ENCODE measurements at regions not wholly inside any gene's neighbourhood (a gene's known extent, or its start where the extent isn't known, plus 50 kb on each side); places are given as distances from the start of the nearest gene placed in this dataset.

DNA sequence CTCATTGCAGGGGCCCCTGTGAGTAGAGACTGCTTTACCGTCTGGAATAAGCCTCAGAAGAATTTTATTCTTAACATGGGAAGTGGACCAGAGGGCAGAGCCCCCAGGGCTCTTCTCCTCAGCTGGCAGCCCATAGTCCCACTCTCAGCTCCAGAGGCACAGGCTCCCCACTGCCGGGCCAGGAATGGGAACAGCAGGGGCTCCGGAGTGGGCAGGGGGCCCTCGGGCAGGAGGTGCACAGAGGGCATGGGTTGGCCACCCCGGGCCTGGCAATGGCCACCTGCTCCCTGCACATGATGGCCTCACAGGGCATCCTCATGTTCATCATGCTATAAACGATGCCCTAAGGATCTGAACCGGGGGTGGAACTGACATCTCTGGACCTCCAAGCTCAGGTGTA is 1469.7 kb downstream of the BRD1 start (continued):
- TF ChIP-seq, protein P1, sequence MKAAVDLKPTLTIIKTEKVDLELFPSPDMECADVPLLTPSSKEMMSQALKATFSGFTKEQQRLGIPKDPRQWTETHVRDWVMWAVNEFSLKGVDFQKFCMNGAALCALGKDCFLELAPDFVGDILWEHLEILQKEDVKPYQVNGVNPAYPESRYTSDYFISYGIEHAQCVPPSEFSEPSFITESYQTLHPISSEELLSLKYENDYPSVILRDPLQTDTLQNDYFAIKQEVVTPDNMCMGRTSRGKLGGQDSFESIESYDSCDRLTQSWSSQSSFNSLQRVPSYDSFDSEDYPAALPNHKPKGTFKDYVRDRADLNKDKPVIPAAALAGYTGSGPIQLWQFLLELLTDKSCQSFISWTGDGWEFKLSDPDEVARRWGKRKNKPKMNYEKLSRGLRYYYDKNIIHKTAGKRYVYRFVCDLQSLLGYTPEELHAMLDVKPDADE (IDR thresholded peaks at IDR 0.05), result no peak
- TF ChIP-seq, protein P2, sequence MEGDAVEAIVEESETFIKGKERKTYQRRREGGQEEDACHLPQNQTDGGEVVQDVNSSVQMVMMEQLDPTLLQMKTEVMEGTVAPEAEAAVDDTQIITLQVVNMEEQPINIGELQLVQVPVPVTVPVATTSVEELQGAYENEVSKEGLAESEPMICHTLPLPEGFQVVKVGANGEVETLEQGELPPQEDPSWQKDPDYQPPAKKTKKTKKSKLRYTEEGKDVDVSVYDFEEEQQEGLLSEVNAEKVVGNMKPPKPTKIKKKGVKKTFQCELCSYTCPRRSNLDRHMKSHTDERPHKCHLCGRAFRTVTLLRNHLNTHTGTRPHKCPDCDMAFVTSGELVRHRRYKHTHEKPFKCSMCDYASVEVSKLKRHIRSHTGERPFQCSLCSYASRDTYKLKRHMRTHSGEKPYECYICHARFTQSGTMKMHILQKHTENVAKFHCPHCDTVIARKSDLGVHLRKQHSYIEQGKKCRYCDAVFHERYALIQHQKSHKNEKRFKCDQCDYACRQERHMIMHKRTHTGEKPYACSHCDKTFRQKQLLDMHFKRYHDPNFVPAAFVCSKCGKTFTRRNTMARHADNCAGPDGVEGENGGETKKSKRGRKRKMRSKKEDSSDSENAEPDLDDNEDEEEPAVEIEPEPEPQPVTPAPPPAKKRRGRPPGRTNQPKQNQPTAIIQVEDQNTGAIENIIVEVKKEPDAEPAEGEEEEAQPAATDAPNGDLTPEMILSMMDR (conservative IDR thresholded peaks at IDR 0.05; ENCODE audit: low read depth in 2 of 2), result no peak

DNA sequence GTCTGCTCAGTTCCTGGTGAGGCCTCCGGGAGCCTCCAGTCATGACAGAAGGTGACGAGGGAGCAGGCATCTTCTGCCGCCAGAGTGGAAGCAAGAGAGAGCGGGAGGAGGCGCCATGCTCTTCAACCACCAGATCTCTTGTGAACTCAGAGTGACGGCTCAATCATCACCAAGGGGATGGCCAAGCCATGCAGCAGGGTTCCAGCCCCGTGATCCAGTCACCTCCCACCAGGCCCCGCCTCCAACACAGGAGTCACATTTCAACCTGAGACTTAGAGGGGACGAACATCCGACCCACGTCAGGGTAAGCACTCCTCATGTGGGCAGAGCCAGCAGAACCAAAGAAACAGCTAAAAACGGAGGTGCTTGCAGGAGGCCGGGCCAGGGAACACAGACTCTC is 1470.5 kb downstream of the BRD1 start:
- H3K36me3 ChIP-seq (ENCODE audit: insufficient read depth), result no peaks in the 10 kb centered on the region
- H3K79me2 ChIP-seq (replicated peaks; ENCODE audit: insufficient read depth), result no peaks in the 10 kb centered on the region
- H3K4me3 Mint-ChIP-seq, result no peak overlapping the region
- no peaks in the 10 kb centered on the region for H4K20me1 ChIP-seq (replicated peaks; ENCODE audit: insufficient read depth)
- H3K4me2 ChIP-seq, result no peak overlapping the region
- no peak for TF ChIP-seq ZNF114 (CRISPR knock-in tag; IDR thresholded peaks at IDR 0.05)
- TF ChIP-seq, protein P3, sequence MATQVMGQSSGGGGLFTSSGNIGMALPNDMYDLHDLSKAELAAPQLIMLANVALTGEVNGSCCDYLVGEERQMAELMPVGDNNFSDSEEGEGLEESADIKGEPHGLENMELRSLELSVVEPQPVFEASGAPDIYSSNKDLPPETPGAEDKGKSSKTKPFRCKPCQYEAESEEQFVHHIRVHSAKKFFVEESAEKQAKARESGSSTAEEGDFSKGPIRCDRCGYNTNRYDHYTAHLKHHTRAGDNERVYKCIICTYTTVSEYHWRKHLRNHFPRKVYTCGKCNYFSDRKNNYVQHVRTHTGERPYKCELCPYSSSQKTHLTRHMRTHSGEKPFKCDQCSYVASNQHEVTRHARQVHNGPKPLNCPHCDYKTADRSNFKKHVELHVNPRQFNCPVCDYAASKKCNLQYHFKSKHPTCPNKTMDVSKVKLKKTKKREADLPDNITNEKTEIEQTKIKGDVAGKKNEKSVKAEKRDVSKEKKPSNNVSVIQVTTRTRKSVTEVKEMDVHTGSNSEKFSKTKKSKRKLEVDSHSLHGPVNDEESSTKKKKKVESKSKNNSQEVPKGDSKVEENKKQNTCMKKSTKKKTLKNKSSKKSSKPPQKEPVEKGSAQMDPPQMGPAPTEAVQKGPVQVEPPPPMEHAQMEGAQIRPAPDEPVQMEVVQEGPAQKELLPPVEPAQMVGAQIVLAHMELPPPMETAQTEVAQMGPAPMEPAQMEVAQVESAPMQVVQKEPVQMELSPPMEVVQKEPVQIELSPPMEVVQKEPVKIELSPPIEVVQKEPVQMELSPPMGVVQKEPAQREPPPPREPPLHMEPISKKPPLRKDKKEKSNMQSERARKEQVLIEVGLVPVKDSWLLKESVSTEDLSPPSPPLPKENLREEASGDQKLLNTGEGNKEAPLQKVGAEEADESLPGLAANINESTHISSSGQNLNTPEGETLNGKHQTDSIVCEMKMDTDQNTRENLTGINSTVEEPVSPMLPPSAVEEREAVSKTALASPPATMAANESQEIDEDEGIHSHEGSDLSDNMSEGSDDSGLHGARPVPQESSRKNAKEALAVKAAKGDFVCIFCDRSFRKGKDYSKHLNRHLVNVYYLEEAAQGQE (IDR thresholded peaks at IDR 0.05; ENCODE audit: unreplicated experiment), result no peak
- no peak for TF ChIP-seq EZH2phosphoT487 (IDR thresholded peaks at IDR 0.05; ENCODE audit: unreplicated experiment)
- H3K27me3 ChIP-seq (ENCODE audit: insufficient read depth), result no peaks in the 10 kb centered on the region
- no peak overlapping the region for H3K27ac Mint-ChIP-seq
- H3K9me2 ChIP-seq (ENCODE audit: insufficient read depth), result no peaks in the 10 kb centered on the region
- H3K4me1 ChIP-seq (ENCODE audit: insufficient read depth), result no peaks in the 10 kb centered on the region
- H3K9me3 Mint-ChIP-seq, result no peaks in the 10 kb centered on the region
- H3K27me3 Mint-ChIP-seq (ENCODE audit: insufficient read depth, low read depth, poor library complexity), result peaks cover 3% of the 10 kb centered on the region
- no peak overlapping the region for H2AFZ ChIP-seq
- no peak overlapping the region for H3K27ac ChIP-seq (ENCODE audit: low read depth)
- no peak overlapping the region for H3K4me3 ChIP-seq
- no peaks in the 10 kb centered on the region for H3F3A ChIP-seq (replicated peaks; ENCODE audit: low read depth)
- H3K36me3 Mint-ChIP-seq (ENCODE audit: low read depth), result no peaks in the 10 kb centered on the region; the same call in 2 of the 3 replicates
- peak; percentile 52 for DNase-seq (ENCODE audit: low spot score)
- ATAC-seq, result peak; percentile 91
- peaks cover 21% of the 10 kb centered on the region for H3K4me1 Mint-ChIP-seq

DNA sequence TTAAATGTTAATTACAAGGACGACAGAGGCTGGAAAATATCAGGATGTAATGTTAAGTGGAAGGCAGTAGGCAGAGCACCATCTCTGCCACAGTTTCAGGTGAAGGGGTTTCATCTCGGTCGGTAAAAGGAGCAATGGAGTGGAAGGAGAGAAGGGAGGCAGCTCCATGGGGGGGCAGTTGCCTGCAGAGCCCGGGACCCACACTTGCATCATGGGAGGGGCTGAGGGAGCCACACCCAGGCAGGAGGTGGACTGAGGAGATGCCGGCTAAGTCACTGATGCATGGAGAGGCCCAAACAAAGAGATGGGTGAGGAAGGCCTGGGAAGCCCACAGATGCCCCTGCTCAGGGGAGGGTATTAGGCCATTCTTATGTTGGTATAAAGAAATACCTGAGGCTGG is 1470.9 kb downstream of the BRD1 start:
- Histone ChIP-seq H3K27ac (ENCODE audit: low read depth) (no peak overlapping the region), H3K4me2 (no peak overlapping the region), H3K36me3 (ENCODE audit: insufficient read depth) (no peaks in the 10 kb centered on the region), H3K27me3 (ENCODE audit: insufficient read depth) (no peaks in the 10 kb centered on the region), H3K79me2 (replicated peaks; ENCODE audit: insufficient read depth) (no peaks in the 10 kb centered on the region), H2AFZ (no peak overlapping the region), H3K9me2 (ENCODE audit: insufficient read depth) (no peaks in the 10 kb centered on the region), H3F3A (replicated peaks; ENCODE audit: low read depth) (no peaks in the 10 kb centered on the region), H3K4me3 (no peak overlapping the region), H4K20me1 (replicated peaks; ENCODE audit: insufficient read depth) (no peaks in the 10 kb centered on the region), H3K4me1 (ENCODE audit: insufficient read depth) (no peaks in the 10 kb centered on the region)
- TF ChIP-seq ZNF114 (CRISPR knock-in tag; IDR thresholded peaks at IDR 0.05), result no peak
- TF ChIP-seq EZH2phosphoT487 (IDR thresholded peaks at IDR 0.05; ENCODE audit: unreplicated experiment), result no peak
- H3K27me3 Mint-ChIP-seq (ENCODE audit: insufficient read depth, low read depth, poor library complexity), result peaks cover 3% of the 10 kb centered on the region
- DNase-seq (ENCODE audit: low spot score) (no peak), ATAC-seq (peak; percentile 13; the same call in 2 of the 3 replicates)
- H3K4me3 Mint-ChIP-seq, result no peak overlapping the region
- H3K9me3 Mint-ChIP-seq, result no peaks in the 10 kb centered on the region
- H3K27ac Mint-ChIP-seq, result no peak overlapping the region
- peaks cover 21% of the 10 kb centered on the region for H3K4me1 Mint-ChIP-seq
- H3K36me3 Mint-ChIP-seq (ENCODE audit: low read depth), result no peaks in the 10 kb centered on the region; the same call in 2 of the 3 replicates

Data from GM23338 (cell line).